Keratinocyte (primary cell): ENCODE measurements at regions not wholly inside any gene's neighbourhood (a gene's known extent, or its start where the extent isn't known, plus 50 kb on each side); places are given as distances from the start of the nearest gene placed in this dataset.
"Not testable (repeated sequence)": the region's sequence is repeated elsewhere in the genome, so short reads cannot be mapped to it uniquely, and the experiment has no call there.

ENCODE experiments used
- DNase-seq: peaks from one replicate; pipeline ENCODE4 v3.0.0-alpha.2; 2011; ENCODE audit warnings: low read depth, missing footprints, low spot score
- FAIRE-seq: peaks from 2 replicates; lab custom pipeline; 2011; peaks lifted over from hg19 to GRCh38; lab: Jason Lieb, UNC
- H2AFZ ChIP-seq: 2 replicates; pipeline ENCODE4 v1.6.0; 2012; ENCODE audit warnings: low read length, control low read depth, inconsistent platforms; ENCODE audit not compliant: control insufficient read depth
- H3K27ac ChIP-seq: 2 replicates; pipeline ENCODE4 v1.5.1; 2011; ENCODE audit warnings: low read length; ENCODE audit not compliant: control insufficient read depth, insufficient read depth
- H3K27me3 ChIP-seq: 3 replicates; pipeline ENCODE4 v1.6.0; 2011; ENCODE audit warnings: low read length; ENCODE audit not compliant: control insufficient read depth, insufficient read depth; ENCODE audit errors: extremely low read depth
- H3K36me3 ChIP-seq, 2 experiments: 2 replicates in 1 of 2; 3 replicates in 1 of 2; pipeline ENCODE4 v1.5.1; 2011; ENCODE audit warnings: low read length in 2 of 2, mild to moderate bottlenecking in 1 of 2; ENCODE audit not compliant: control insufficient read depth in 2 of 2, insufficient read depth in 2 of 2; ENCODE audit errors: extremely low read depth in 1 of 2
- H3K4me1 ChIP-seq: 3 replicates; pipeline ENCODE4 v1.5.1; 2011; ENCODE audit warnings: low read length; ENCODE audit not compliant: control insufficient read depth, insufficient read depth; ENCODE audit errors: extremely low read depth
- H3K4me2 ChIP-seq: 3 replicates; pipeline ENCODE4 v1.6.0; 2011; ENCODE audit warnings: low read depth, low read length; ENCODE audit not compliant: control insufficient read depth, insufficient read depth; ENCODE audit errors: extremely low read depth
- H3K4me3 ChIP-seq, 3 experiments: fragments of 200-600 bp in 1 of 3; sonication (generic) in 1 of 3; 2 replicates in 2 of 3; 3 replicates in 1 of 3; pipeline ENCODE4 v1.5.1; 2011 to 2016; ENCODE audit warnings: low read length in 3 of 3, mild to moderate bottlenecking in 3 of 3, control low read depth in 2 of 3, inconsistent platforms in 1 of 3, low read depth in 1 of 3, mixed read lengths in 1 of 3, mixed run types in 1 of 3, moderate library complexity in 1 of 3; ENCODE audit not compliant: control insufficient read depth in 2 of 3, insufficient read depth in 2 of 3; ENCODE audit errors: extremely low read depth in 1 of 3
- H3K79me2 ChIP-seq: 2 replicates; pipeline ENCODE4 v1.6.0; 2012; ENCODE audit warnings: low read length; ENCODE audit not compliant: control insufficient read depth, insufficient read depth
- H3K9ac ChIP-seq: 3 replicates; pipeline ENCODE4 v1.6.0; 2011; ENCODE audit warnings: low read length; ENCODE audit not compliant: control insufficient read depth, insufficient read depth; ENCODE audit errors: extremely low read depth
- H3K9me1 ChIP-seq: 3 replicates; pipeline ENCODE4 v1.6.0; 2011; ENCODE audit warnings: low read length; ENCODE audit not compliant: control insufficient read depth, insufficient read depth; ENCODE audit errors: extremely low read depth
- H3K9me3 ChIP-seq: 2 replicates; pipeline ENCODE4 v1.5.1; 2012; ENCODE audit warnings: low read depth, low read length; ENCODE audit not compliant: control insufficient read depth
- H4K20me1 ChIP-seq: 3 replicates; pipeline ENCODE4 v1.6.0; 2011; ENCODE audit warnings: low read length; ENCODE audit not compliant: control insufficient read depth, insufficient read depth; ENCODE audit errors: extremely low read depth
- CTCF ChIP-seq, 3 experiments: IDR thresholded peaks in 1 of 3; conservative IDR thresholded peaks in 1 of 3; optimal IDR thresholded peaks in 1 of 3; 2 replicates in 2 of 3; 3 replicates in 1 of 3; pipeline versions ENCODE3 to v1.5.1; 2011; ENCODE audit warnings: low read length in 3 of 3, mild to moderate bottlenecking in 3 of 3, moderate library complexity in 2 of 3, control low read depth in 1 of 3, inconsistent platforms in 1 of 3; ENCODE audit not compliant: insufficient read depth in 2 of 3; ENCODE audit errors: extremely low read depth in 1 of 3
- EZH2 ChIP-seq: IDR thresholded peaks from one replicate; pipeline ENCODE4 v1.6.1; 2012; ENCODE audit warnings: inconsistent platforms, mild to moderate bottlenecking, low read length, moderate library complexity
- dilution Hi-C: fragments of 300-500 bp; cut with MboI; formaldehyde crosslinking; loops from one replicate; pipeline ENCODE4 v1.7.0; 2020; ENCODE audit warnings: low sequenced_read_pairs; ENCODE audit not compliant: extremely low pct_ligation_motif_present

DNA sequence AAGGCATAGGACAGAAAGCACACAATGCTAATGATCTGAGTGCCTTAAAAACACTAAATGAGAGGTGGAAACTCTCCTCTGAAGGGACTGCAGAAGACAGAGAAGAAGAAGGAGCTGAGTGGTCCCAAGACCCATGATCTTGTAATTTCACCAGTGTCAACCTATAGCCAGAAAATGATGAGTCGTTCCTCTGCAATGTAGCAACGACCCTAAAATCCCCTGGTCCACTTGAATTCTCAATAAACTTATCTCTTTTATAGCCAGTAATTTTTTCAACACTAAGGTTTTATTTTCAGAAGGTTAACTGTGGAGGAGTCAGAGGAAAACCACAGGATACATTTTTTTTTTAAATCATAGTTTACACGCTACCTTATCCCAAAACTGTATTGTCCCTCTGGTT, 490.6 kb upstream of the MARCKS start:
- H3K79me2 ChIP-seq: no peaks in the 10 kb centered on the region
- no peak overlapping the region for H3K27ac ChIP-seq
- TF ChIP-seq EZH2 (no peak), CTCF (optimal IDR thresholded peaks at IDR 0.05 in 1 of 3, IDR thresholded peaks at IDR 0.05 in 1 of 3, conservative IDR thresholded peaks at IDR 0.05 in 1 of 3; ENCODE audit: extremely low read depth in 1 of 3, insufficient read depth in 2 of 3, low read length in 3 of 3) (no peak)
- H3K9ac ChIP-seq: no peak overlapping the region
- FAIRE-seq: no peak
- no peaks in the 10 kb centered on the region for H3K27me3 ChIP-seq
- DNase-seq: no peak
- no peaks in the 10 kb centered on the region for H3K9me3 ChIP-seq
- no peak overlapping the region for H3K4me2 ChIP-seq
- peaks cover 39% of the 10 kb centered on the region for H3K4me1 ChIP-seq
- no peaks in the 10 kb centered on the region for H4K20me1 ChIP-seq
- no peak overlapping the region for H2AFZ ChIP-seq
- no peak overlapping the region for H3K4me3 ChIP-seq
- dilution Hi-C loops: no loop called here
- H3K36me3 ChIP-seq: no peaks in the 10 kb centered on the region
- H3K9me1 ChIP-seq: no peaks in the 10 kb centered on the region

DNA sequence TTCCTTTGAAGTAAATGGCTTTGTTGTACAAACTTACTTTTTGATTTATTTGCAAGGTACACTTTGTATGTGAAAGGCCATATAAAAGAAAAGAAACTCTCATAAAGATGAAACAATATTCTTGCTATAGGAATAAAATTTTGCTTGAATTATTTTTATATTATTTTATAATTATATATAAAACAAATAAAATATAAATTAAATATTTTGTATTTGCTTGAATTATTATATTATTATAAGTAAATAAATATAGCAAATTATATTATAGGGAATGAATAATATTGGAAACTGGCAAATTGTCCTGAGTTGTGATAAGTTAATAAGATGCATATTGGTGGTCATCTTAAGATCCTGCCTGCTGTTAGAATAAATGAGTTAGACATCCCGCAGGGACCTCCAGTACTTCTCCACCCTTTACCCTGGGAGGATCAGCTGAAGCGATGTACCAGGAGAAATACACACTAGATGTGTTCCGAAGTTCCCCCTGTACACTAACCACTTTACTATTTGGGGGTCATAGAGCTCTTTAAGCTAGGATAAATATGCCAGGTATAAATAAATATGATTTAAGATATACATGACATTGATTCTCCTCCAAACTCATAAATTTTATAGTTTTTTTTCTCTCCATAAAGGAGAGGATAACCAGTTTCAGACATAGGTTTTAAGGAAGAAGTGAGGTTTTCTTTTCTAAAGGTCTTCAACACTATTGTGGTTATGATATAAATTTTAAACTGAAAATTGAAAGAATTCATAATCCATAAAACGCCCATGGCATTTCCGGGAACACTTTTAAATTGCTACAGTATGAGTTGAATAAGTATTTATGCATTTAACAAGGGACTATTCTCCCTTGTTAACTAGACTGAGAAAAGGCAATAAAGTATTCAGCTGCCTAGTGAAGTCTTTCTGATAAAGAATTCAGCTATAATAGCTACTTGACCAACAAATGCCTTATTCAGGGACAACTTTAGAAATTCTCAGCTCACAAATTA, 486.3 kb upstream of the MARCKS start:
- DNase-seq (no peak), FAIRE-seq (no peak)
- TF ChIP-seq CTCF (optimal IDR thresholded peaks at IDR 0.05 in 1 of 3, IDR thresholded peaks at IDR 0.05 in 1 of 3, conservative IDR thresholded peaks at IDR 0.05 in 1 of 3; ENCODE audit: extremely low read depth in 1 of 3, insufficient read depth in 2 of 3, low read length in 3 of 3) (no peak), EZH2 (no peak)
- Histone ChIP-seq H3K9me3 (no peaks in the 10 kb centered on the region), H3K79me2 (no peaks in the 10 kb centered on the region), H3K27me3 (no peaks in the 10 kb centered on the region), H3K4me1 (peaks cover 1% of the 10 kb centered on the region), H3K4me2 (no peak overlapping the region), H3K27ac (no peak overlapping the region), H3K4me3 (no peak overlapping the region), H3K9me1 (no peaks in the 10 kb centered on the region), H3K36me3 (no peaks in the 10 kb centered on the region), H4K20me1 (no peaks in the 10 kb centered on the region), H3K9ac (no peak overlapping the region), H2AFZ (no peak overlapping the region)
- dilution Hi-C loops: no loop called here

GRCh38 chr6:113375466-113375865, 481.7 kb upstream of the MARCKS start:
- H3K27me3 ChIP-seq, H3K27ac ChIP-seq, H4K20me1 ChIP-seq, H3K36me3 ChIP-seq, H3K4me2 ChIP-seq, H3K9me1 ChIP-seq, H3K79me2 ChIP-seq, H3K9ac ChIP-seq, H3K4me3 ChIP-seq, dilution Hi-C loops, H3K9me3 ChIP-seq, H2AFZ ChIP-seq, FAIRE-seq, DNase-seq: not testable (repeated sequence)
- peaks cover 12% of the 10 kb centered on the region for H3K4me1 ChIP-seq
